CD4-positive, alpha-beta T cell treated with Interleukin-21 for 1 hour (primary cell): ENCODE measurements at regions not wholly inside any gene's neighbourhood (a gene's known extent, or its start where the extent isn't known, plus 50 kb on each side); places are given as distances from the start of the nearest gene placed in this dataset.

Source experiments
- DNase-seq: peaks from one replicate; pipeline ENCODE4 v3.0.0-alpha.2; 2020

GRCh38 chr13:30151388-30151787, 156.0 kb downstream of the KATNAL1 start:
- peak; percentile 43 for DNase-seq

GRCh38 chr13:30149248-30149647, 158.1 kb downstream of the KATNAL1 start:
- no peak for DNase-seq

GRCh38 chr13:30148786-30149185, 158.6 kb downstream of the KATNAL1 start:
- no peak for DNase-seq

GRCh38 chr13:30148171-30148754, 159.1 kb downstream of the KATNAL1 start:
- DNase-seq = peak; percentile 81

GRCh38 chr13:30147421-30147820, 159.9 kb downstream of the KATNAL1 start:
- DNase-seq = no peak

- no peak for DNase-seq
Observed at GRCh38 chr13:30147015-30147414, 160.3 kb downstream of the KATNAL1 start.

- DNase-seq = no peak
Observed at GRCh38 chr13:30145709-30146367, 161.5 kb downstream of the KATNAL1 start.

GRCh38 chr13:30143666-30144400, 163.5 kb downstream of the KATNAL1 start:
- no peak for DNase-seq

GRCh38 chr13:30142486-30143211, 164.7 kb downstream of the KATNAL1 start:
- peak; percentile 31 for DNase-seq

GRCh38 chr13:30141775-30142485, 165.4 kb downstream of the KATNAL1 start:
- no peak for DNase-seq

- no peak for DNase-seq
Observed at GRCh38 chr13:30140973-30141372, 166.4 kb downstream of the KATNAL1 start.

- DNase-seq = no peak
Observed at GRCh38 chr13:30138511-30138910, 168.8 kb downstream of the KATNAL1 start.

GRCh38 chr13:30135868-30136267, 171.5 kb downstream of the KATNAL1 start:
- no peak for DNase-seq

- DNase-seq = no peak
Observed at GRCh38 chr13:30135351-30135750, 172.0 kb downstream of the KATNAL1 start.

GRCh38 chr13:30134578-30134977, 172.8 kb downstream of the KATNAL1 start:
- no peak for DNase-seq

GRCh38 chr13:30133996-30134395, 173.4 kb downstream of the KATNAL1 start:
- DNase-seq = no peak

- no peak for DNase-seq
Observed at GRCh38 chr13:30133554-30133912, 173.8 kb downstream of the KATNAL1 start.

GRCh38 chr13:30132623-30133553, 174.5 kb downstream of the KATNAL1 start:
- peak; percentile 95 for DNase-seq

- DNase-seq = no peak
Observed at GRCh38 chr13:30129411-30129810, 177.9 kb downstream of the KATNAL1 start.

GRCh38 chr13:30128591-30128990, 178.8 kb downstream of the KATNAL1 start:
- no peak for DNase-seq

- DNase-seq = no peak
Observed at GRCh38 chr13:30128095-30128494, 179.3 kb downstream of the KATNAL1 start.
